CD4-positive, CD25-positive, alpha-beta regulatory T cell (primary cell): ENCODE measurements at regions not wholly inside any gene's neighbourhood (a gene's known extent, or its start where the extent isn't known, plus 50 kb on each side); places are given as distances from the start of the nearest gene placed in this dataset.
"Not testable (repeated sequence)": the region's sequence is repeated elsewhere in the genome, so short reads cannot be mapped to it uniquely, and the experiment has no call there.

Source experiments
- ATAC-seq, 2 donors: fragments of 150-1000 bp; cut with Tn5 transposase; one replicate each; pipeline ENCODE4 v1.10.0; 2021; ENCODE audit warnings: low read depth in 2 of 2, moderate number of reproducible peaks in 2 of 2, moderate library complexity in 1 of 2
- DNase-seq, 3 donors: peaks; one replicate each; pipeline versions ENCODE4 v3.0.0 to v3.0.0-alpha.2; 2012 to 2022; ENCODE audit warnings: mixed read lengths in 1 of 3
- H3K27ac ChIP-seq: one replicate; pipeline ENCODE4 v1.7.0; 2013; ENCODE audit warnings: mild to moderate bottlenecking, low read length; ENCODE audit not compliant: insufficient read depth, poor library complexity, severe bottlenecking
- H3K27me3 ChIP-seq: one replicate; pipeline ENCODE4 v1.7.0; 2013; ENCODE audit warnings: low read length; ENCODE audit not compliant: control insufficient read depth, insufficient read depth
- H3K36me3 ChIP-seq: one replicate; pipeline ENCODE4 v1.7.0; 2013; ENCODE audit warnings: mild to moderate bottlenecking, low read length, moderate library complexity; ENCODE audit not compliant: control insufficient read depth, insufficient read depth
- H3K4me1 ChIP-seq: 2 replicates; pipeline ENCODE4 v1.7.0; 2013; ENCODE audit warnings: mild to moderate bottlenecking, low read length; ENCODE audit not compliant: insufficient read depth, control insufficient read depth, poor library complexity, severe bottlenecking
- H3K4me3 ChIP-seq: one replicate; pipeline ENCODE4 v1.7.0; 2013; ENCODE audit warnings: low read depth, mild to moderate bottlenecking, low read length, moderate library complexity
- H3K9me3 ChIP-seq, 2 experiments: 1 replicate in 1 of 2; 2 replicates in 1 of 2; pipeline ENCODE4 v1.7.0; 2013; ENCODE audit warnings: low read length in 2 of 2, mild to moderate bottlenecking in 1 of 2, moderate library complexity in 1 of 2; ENCODE audit not compliant: control insufficient read depth in 2 of 2
- H3K27ac Mint-ChIP-seq, 3 donors: one replicate each; pipeline ENCODE4 v1.8.0; 2020 to 2022; ENCODE audit warnings: mild to moderate bottlenecking in 3 of 3, mixed read lengths in 3 of 3, moderate library complexity in 2 of 3
- H3K27me3 Mint-ChIP-seq: one replicate; pipeline ENCODE4 v1.8.0; 2022; ENCODE audit warnings: mild to moderate bottlenecking, mixed read lengths
- H3K36me3 Mint-ChIP-seq: one replicate; pipeline ENCODE4 v1.8.0; 2020; ENCODE audit warnings: mixed read lengths
- H3K4me1 Mint-ChIP-seq, 4 donors: one replicate each; pipeline ENCODE4 v1.8.0; 2020 to 2022; ENCODE audit warnings: mixed read lengths in 4 of 4, mild to moderate bottlenecking in 1 of 4
- H3K4me3 Mint-ChIP-seq, 4 donors: one replicate each; pipeline ENCODE4 v1.8.0; 2020 to 2022; ENCODE audit warnings: mild to moderate bottlenecking in 4 of 4, mixed read lengths in 4 of 4, moderate library complexity in 3 of 4
- H3K9me3 Mint-ChIP-seq, 7 donors: one replicate each; pipeline ENCODE4 v1.8.0; 2020 to 2022; ENCODE audit warnings: mixed read lengths in 7 of 7, mild to moderate bottlenecking in 3 of 7, moderate library complexity in 2 of 7

DNA sequence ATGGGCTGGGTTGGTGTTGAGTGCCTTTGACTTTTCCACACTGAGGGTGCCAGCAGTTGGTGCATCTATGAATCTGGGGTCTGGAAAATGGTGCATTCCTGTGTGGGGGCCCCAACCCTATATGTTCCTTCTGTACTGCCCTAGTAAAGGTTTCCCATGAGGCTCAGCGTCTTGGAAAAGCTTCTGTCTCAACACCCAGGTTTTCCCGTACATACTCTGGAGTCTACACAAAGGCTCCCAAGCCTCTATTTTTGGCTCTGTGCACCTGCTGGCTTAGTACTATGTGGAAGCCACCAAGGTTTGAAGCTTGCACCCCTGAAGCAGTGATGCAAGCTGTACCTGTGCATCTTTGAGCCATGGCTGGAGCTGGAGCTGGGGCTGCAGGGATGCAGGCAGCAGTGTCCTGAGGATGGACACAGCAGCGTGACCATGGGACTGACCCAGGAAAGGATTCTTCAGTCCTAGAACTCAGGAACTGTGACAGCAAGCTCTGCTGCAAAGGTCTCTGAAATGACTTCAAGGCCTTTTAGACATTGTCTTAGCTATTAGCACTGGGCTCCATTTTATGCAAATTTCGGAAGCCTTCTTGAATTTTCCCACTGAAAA, 282.7 kb downstream of the POTED start:
- not testable (repeated sequence) for H3K27me3 Mint-ChIP-seq, H3K36me3 ChIP-seq, H3K4me1 Mint-ChIP-seq, ATAC-seq, H3K9me3 ChIP-seq, H3K4me3 Mint-ChIP-seq, H3K27ac ChIP-seq, H3K4me1 ChIP-seq, H3K36me3 Mint-ChIP-seq, H3K27me3 ChIP-seq, H3K4me3 ChIP-seq, DNase-seq, H3K9me3 Mint-ChIP-seq
- peak overlapping the region in 1 of 3 donors; percentile 17 for H3K27ac Mint-ChIP-seq

GRCh38 chr21:13889176-13889575, 279.6 kb downstream of the POTED start:
- H3K4me1 Mint-ChIP-seq, H3K36me3 Mint-ChIP-seq, H3K4me3 Mint-ChIP-seq, ATAC-seq, H3K9me3 Mint-ChIP-seq, H3K4me3 ChIP-seq, H3K27ac ChIP-seq, H3K9me3 ChIP-seq, H3K27me3 Mint-ChIP-seq, H3K27me3 ChIP-seq, H3K36me3 ChIP-seq, DNase-seq, H3K4me1 ChIP-seq, H3K27ac Mint-ChIP-seq: not testable (repeated sequence)

- H3K4me1 ChIP-seq, H3K9me3 Mint-ChIP-seq, H3K27ac Mint-ChIP-seq, H3K4me3 Mint-ChIP-seq, H3K9me3 ChIP-seq, H3K27me3 Mint-ChIP-seq, H3K27ac ChIP-seq, H3K36me3 Mint-ChIP-seq, H3K36me3 ChIP-seq, H3K27me3 ChIP-seq, H3K4me3 ChIP-seq, DNase-seq, ATAC-seq, H3K4me1 Mint-ChIP-seq: not testable (repeated sequence)
Measured at GRCh38 chr21:13883641-13884395, 274.2 kb downstream of the POTED start.

- H3K36me3 ChIP-seq, H3K27ac ChIP-seq, H3K4me1 ChIP-seq, H3K4me3 ChIP-seq, H3K9me3 Mint-ChIP-seq, H3K4me3 Mint-ChIP-seq, H3K27ac Mint-ChIP-seq, DNase-seq, H3K27me3 Mint-ChIP-seq, H3K36me3 Mint-ChIP-seq, ATAC-seq, H3K9me3 ChIP-seq, H3K27me3 ChIP-seq, H3K4me1 Mint-ChIP-seq: not testable (repeated sequence)
Measured at GRCh38 chr21:13877503-13877902, 267.9 kb downstream of the POTED start.

DNA sequence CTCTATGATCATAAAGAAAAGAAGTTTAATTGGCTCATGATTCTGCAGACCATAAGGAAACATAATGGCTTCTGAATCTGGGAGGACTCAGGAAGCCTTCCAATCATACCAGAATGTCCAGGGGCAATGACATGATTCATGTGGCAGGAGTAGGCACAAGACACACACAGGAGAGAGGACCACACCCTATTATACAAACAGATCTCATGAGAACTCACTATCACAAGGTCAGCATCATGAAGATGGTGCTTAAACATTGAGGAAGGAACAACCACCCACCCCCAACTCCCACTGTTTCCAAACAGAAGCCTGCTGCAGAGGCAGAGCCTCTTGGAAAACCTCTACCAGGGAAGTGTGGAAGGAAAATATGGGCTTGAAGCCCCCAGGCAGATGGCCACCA, 267.4 kb downstream of the POTED start:
- not testable (repeated sequence) for H3K27ac Mint-ChIP-seq, H3K4me1 Mint-ChIP-seq, H3K36me3 Mint-ChIP-seq, H3K4me3 ChIP-seq, H3K27me3 Mint-ChIP-seq, H3K4me1 ChIP-seq, H3K27ac ChIP-seq, H3K4me3 Mint-ChIP-seq, DNase-seq, H3K27me3 ChIP-seq, H3K9me3 Mint-ChIP-seq, ATAC-seq, H3K9me3 ChIP-seq, H3K36me3 ChIP-seq

- H3K4me3 ChIP-seq, H3K9me3 Mint-ChIP-seq, H3K27ac Mint-ChIP-seq, H3K4me1 Mint-ChIP-seq, ATAC-seq, H3K27me3 Mint-ChIP-seq, H3K27me3 ChIP-seq, H3K4me1 ChIP-seq, H3K36me3 Mint-ChIP-seq, H3K9me3 ChIP-seq, H3K27ac ChIP-seq, H3K4me3 Mint-ChIP-seq, H3K36me3 ChIP-seq, DNase-seq: not testable (repeated sequence)
Measured at GRCh38 chr21:13874001-13874400, 264.4 kb downstream of the POTED start.

- no peaks in the 10 kb centered on the region for H3K27me3 ChIP-seq
- DNase-seq (no peak), ATAC-seq (no peak)
- no peaks in the 10 kb centered on the region for H3K4me1 ChIP-seq
- H3K4me1 Mint-ChIP-seq: no peaks in the 10 kb centered on the region
- no peaks in the 10 kb centered on the region for H3K9me3 ChIP-seq
- no peak overlapping the region for H3K4me3 Mint-ChIP-seq
- H3K36me3 Mint-ChIP-seq: no peaks in the 10 kb centered on the region
- no peak overlapping the region for H3K27ac Mint-ChIP-seq
- no peaks in the 10 kb centered on the region for H3K36me3 ChIP-seq
- H3K4me3 ChIP-seq: no peak overlapping the region
- H3K9me3 Mint-ChIP-seq: peaks cover 0 to 4% (median 0%) of the 10 kb centered on the region in 7 donors
- no peak overlapping the region for H3K27ac ChIP-seq
- H3K27me3 Mint-ChIP-seq: no peaks in the 10 kb centered on the region
Measured at GRCh38 chr21:13854638-13855037, 245.1 kb downstream of the POTED start.

DNA sequence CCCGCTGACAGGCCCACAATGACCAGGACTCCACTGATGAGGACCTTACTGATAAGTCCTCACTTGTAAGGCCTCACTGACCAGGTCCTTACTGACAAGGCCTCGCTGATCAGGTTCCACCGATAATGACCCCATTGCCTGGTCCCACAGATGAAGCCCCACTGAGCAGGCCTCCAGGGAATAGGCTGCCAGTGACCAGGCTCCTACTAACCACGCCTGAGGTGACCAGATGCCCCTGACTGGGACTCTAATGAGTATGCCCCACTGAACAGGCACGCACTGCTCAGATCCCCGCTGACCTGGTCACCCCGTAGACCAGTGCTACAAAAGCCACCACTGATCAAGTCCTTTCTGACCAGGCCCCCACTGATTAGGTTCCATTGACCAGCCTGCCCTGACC, 241.2 kb downstream of the POTED start:
- not testable (repeated sequence) for H3K27ac ChIP-seq, H3K4me3 ChIP-seq, H3K4me1 ChIP-seq, H3K4me3 Mint-ChIP-seq, H3K9me3 ChIP-seq, H3K27me3 Mint-ChIP-seq, H3K36me3 Mint-ChIP-seq, H3K9me3 Mint-ChIP-seq, H3K27ac Mint-ChIP-seq, H3K36me3 ChIP-seq, H3K27me3 ChIP-seq, DNase-seq, ATAC-seq, H3K4me1 Mint-ChIP-seq
